ENCODE measurements at regions not wholly inside any gene's neighbourhood (a gene's known extent, or its start where the extent isn't known, plus 50 kb on each side); places are given as distances from the start of the nearest gene placed in this dataset.

DNA sequence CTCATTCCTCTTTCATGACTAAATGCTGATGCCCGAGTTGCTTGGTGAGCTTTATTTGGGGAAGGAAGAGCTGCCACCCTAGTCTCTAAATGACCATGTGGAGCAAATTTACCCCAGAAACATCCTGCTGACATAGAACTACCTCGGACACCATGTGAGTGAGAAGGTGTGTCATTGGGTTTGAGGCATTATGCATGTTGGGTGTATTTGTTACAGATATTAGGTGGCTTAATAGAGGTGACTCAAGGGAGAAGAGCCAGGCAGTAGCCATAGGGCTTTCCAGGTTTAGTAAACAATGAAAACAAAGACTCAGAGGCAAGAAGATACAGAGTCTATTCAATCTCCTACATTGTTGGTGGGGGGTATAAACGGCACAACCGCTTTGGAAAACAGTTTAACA lies 581.5 kb downstream of the CCDC171 start:
- no peak for DNase-seq (ENCODE audit: low spot score)
- TF ChIP-seq, protein P1, sequence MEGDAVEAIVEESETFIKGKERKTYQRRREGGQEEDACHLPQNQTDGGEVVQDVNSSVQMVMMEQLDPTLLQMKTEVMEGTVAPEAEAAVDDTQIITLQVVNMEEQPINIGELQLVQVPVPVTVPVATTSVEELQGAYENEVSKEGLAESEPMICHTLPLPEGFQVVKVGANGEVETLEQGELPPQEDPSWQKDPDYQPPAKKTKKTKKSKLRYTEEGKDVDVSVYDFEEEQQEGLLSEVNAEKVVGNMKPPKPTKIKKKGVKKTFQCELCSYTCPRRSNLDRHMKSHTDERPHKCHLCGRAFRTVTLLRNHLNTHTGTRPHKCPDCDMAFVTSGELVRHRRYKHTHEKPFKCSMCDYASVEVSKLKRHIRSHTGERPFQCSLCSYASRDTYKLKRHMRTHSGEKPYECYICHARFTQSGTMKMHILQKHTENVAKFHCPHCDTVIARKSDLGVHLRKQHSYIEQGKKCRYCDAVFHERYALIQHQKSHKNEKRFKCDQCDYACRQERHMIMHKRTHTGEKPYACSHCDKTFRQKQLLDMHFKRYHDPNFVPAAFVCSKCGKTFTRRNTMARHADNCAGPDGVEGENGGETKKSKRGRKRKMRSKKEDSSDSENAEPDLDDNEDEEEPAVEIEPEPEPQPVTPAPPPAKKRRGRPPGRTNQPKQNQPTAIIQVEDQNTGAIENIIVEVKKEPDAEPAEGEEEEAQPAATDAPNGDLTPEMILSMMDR (IDR thresholded peaks at IDR 0.05; ENCODE audit: borderline replicate concordance, control extremely low read depth, extremely low read depth, insufficient read depth, missing control alignments), result no peak
- in situ Hi-C loops (cut with MboI; ENCODE audit: low sequenced_read_pairs, unreplicated experiment), result loop anchor here (10.0 kb wide), 1 partner anchor 260 kb away; no protein-coding TSS in a partner anchor

DNA sequence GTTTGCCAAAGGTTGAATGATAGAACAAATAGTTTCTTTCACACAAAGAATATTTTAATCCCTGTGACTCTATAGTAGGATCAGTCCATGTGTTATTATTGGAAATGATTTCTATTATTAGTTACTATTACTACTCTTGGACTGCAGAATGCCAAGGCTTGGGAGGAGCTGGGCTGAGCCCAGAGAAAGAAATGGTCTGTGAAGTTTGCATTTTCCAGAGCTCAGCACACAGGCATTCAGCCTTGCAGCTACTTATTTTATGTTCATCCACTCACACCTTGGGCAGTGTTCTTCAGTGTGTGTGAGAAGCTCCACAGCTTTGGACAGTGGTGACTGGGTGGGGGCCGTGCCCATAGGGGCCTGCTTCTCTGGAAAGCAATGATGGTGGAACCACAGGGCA lies 583.1 kb downstream of the CCDC171 start:
- no peak for DNase-seq (ENCODE audit: low spot score)
- in situ Hi-C loops (cut with MboI; ENCODE audit: low sequenced_read_pairs, unreplicated experiment), result loop anchor here (10.0 kb wide), 1 partner anchor 261 kb away; no protein-coding TSS in a partner anchor

DNA sequence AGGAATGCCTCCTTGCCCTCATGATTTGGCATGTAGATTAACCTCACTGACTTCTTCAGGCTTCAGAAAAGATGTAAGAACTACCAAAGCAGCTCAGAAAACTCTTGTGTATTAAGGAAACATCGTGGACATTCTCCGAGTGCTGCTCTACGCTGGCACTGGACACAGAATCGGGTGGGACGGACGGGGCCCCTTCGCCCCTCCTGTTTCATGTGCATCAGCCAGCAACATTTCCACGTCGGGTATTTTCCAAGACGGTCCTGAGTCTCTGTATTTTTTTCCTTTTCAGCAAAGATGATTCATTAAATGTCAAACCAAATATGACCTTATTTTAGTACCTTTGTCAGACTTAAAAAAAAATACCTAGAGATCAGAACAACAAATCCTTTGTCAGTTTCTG lies 583.6 kb downstream of the CCDC171 start:
- TF ChIP-seq, protein P1 (IDR thresholded peaks at IDR 0.05; ENCODE audit: borderline replicate concordance, control extremely low read depth, extremely low read depth, insufficient read depth, missing control alignments), result no peak
- in situ Hi-C loops (cut with MboI; ENCODE audit: low sequenced_read_pairs, unreplicated experiment), result loop anchor here (10.0 kb wide), 1 partner anchor 262 kb away; no protein-coding TSS in a partner anchor
- no peak for DNase-seq (ENCODE audit: low spot score)

More for the DNA sequence above, 583.1 kb downstream of the CCDC171 start:
- TF ChIP-seq, protein P1 (IDR thresholded peaks at IDR 0.05; ENCODE audit: borderline replicate concordance, control extremely low read depth, extremely low read depth, insufficient read depth, missing control alignments), result no peak

DNA sequence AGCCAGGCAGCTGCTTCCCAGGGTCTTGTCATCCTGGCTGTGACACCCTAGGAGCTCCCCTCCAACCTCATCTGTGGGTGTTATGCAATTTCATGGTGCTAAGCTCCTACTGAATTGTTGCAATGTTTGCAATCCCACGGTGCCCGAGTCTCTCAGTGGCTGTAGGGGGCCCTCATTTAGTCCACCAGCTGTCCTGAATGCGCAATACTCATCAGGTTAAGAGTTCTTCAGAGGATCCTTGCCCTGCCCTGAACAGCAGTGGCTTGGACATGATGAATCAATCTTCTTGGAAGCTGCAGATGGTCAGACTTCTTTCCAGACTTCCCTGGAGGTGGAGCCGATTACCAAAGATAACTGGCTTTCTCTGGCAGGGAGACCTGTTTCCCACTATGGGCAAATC lies 584.1 kb downstream of the CCDC171 start:
- DNase-seq (ENCODE audit: low spot score), result no peak
- TF ChIP-seq, protein P1 (IDR thresholded peaks at IDR 0.05; ENCODE audit: borderline replicate concordance, control extremely low read depth, extremely low read depth, insufficient read depth, missing control alignments), result no peak
- in situ Hi-C loops (cut with MboI; ENCODE audit: low sequenced_read_pairs, unreplicated experiment), result loop anchor here (10.0 kb wide), 1 partner anchor 262 kb away; no protein-coding TSS in a partner anchor

DNA sequence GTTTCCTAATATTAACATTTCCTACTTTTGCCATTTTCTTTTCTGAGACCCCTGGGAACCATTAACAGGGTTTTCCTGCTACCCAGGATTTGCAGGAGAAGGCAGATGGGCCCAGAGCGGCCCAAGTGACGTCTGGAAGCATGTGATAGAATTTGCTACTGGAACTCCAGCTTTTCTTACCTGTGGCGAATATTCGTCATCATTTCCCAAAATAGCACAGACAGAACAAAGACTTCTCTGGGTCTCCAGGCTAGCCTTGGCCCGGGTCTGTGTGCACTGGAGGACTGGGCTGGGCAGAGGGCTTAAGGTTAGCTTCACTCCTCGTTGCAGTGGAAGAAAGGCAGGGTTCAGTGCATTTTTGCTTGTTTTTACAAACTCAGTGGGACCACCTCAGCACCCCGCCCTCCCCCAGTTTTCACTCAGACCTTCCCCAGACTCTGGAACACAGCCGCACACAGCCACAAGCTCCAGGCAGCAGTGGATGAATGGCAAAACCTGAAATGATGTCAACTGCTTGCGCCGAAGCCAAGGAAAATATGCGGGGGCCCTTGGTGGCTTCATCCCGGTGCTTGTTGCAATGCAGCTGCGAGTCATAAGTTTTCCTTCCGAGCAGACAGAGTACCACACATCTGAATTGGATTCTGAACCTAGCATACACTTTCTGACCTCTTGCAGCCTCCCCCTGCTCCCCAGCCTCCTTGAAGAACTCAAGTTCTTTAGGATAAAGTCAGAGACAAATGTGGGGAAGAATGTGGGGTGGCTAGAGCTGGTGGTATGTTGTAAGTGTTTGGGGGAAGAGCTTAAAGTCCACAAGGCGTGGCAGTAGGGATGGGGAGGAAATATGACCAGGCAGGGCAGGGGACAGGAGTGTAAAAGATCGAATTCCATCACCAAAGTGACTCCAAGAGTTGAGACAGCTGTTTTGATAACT lies 586.0 kb downstream of the CCDC171 start:
- TF ChIP-seq, protein P1 (IDR thresholded peaks at IDR 0.05; ENCODE audit: borderline replicate concordance, control extremely low read depth, extremely low read depth, insufficient read depth, missing control alignments), result no peak
- DNase-seq (ENCODE audit: low spot score), result no peak
- in situ Hi-C loops (cut with MboI; ENCODE audit: low sequenced_read_pairs, unreplicated experiment), result loop anchor here (10.0 kb wide), 1 partner anchor 264 kb away; no protein-coding TSS in a partner anchor

DNA sequence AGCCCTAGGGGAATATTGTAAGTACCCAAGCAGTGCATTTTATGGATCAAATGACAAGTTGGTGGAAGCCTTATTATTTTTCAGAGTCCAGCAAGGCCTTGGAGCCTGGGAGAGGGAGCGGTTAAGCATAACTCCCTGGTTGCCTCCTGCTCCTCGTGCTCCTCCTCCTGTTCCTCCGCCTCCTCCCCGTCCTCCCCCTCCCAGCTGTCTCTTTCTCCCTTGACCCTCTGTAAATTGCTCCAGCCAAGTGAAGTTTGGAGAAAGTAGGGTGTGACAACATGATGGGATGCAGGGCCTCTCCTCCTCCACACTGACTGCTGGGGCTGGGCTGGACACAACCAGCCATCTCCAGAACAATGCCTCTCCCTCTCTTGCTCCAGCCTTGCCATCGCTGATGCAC lies 586.9 kb downstream of the CCDC171 start:
- in situ Hi-C loops (cut with MboI; ENCODE audit: low sequenced_read_pairs, unreplicated experiment), result loop anchor here (10.0 kb wide), 1 partner anchor 265 kb away; no protein-coding TSS in a partner anchor
- no peak for DNase-seq (ENCODE audit: low spot score)
- TF ChIP-seq, protein P1 (IDR thresholded peaks at IDR 0.05; ENCODE audit: borderline replicate concordance, control extremely low read depth, extremely low read depth, insufficient read depth, missing control alignments), result no peak

All from GM13976 (cell line).